H1 (cell line): ENCODE measurements at regions not wholly inside any gene's neighbourhood (a gene's known extent, or its start where the extent isn't known, plus 50 kb on each side); places are given as distances from the start of the nearest gene placed in this dataset.

Experiments used
- CTCF ChIA-PET: fragments of 300-600 bp; sonication (Branson Sonifier 250); formaldehyde crosslinking; loops from one replicate; lab custom pipeline; 2021; ENCODE audit not compliant: partially characterized antibody; lab: Charles Lee
- POLR2A ChIA-PET: fragments of 300-600 bp; sonication (Branson Sonifier 250); formaldehyde crosslinking; loops from one replicate; lab custom pipeline; 2021; ENCODE audit warnings: inconsistent platforms; ENCODE audit not compliant: partially characterized antibody; lab: Charles Lee
- DNase-seq, 2 experiments: peaks; one replicate each; pipeline versions ENCODE4 v3.0.0 to v3.0.0-alpha.2; 2010 to 2022; ENCODE audit warnings: low spot score in 2 of 2, low read depth in 1 of 2, mixed read lengths in 1 of 2
- FAIRE-seq: peaks from 2 replicates; lab custom pipeline; 2011; peaks lifted over from hg19 to GRCh38; lab: Jason Lieb, UNC
- H2AFZ ChIP-seq: 2 replicates; pipeline ENCODE4 v1.8.1; 2012; ENCODE audit warnings: low read length, inconsistent platforms
- H2AK5ac ChIP-seq: 2 replicates; pipeline ENCODE4 v1.6.1; 2013; ENCODE audit warnings: low read depth, low read length
- H2BK120ac ChIP-seq: replicated peaks from 2 replicates; pipeline ENCODE3; 2013; ENCODE audit warnings: low read depth, low read length, inconsistent platforms
- H2BK12ac ChIP-seq: 2 replicates; pipeline ENCODE4 v1.6.1; 2013; ENCODE audit warnings: low read depth, low read length
- H2BK15ac ChIP-seq: 2 replicates; pipeline ENCODE4 v1.6.1; 2013; ENCODE audit warnings: low read length
- H2BK20ac ChIP-seq: 2 replicates; pipeline ENCODE4 v1.6.1; 2013; ENCODE audit warnings: low read length
- H2BK5ac ChIP-seq: 2 replicates; pipeline ENCODE4 v1.6.1; 2013; ENCODE audit warnings: low read depth, low read length
- H3K14ac ChIP-seq: 2 replicates; pipeline ENCODE4 v1.6.1; 2013; ENCODE audit warnings: inconsistent platforms; ENCODE audit not compliant: insufficient read length
- H3K18ac ChIP-seq: 2 replicates; pipeline ENCODE4 v1.6.1; 2013; ENCODE audit warnings: low read length; ENCODE audit errors: extremely low read depth
- H3K23ac ChIP-seq: 2 replicates; pipeline ENCODE4 v1.6.1; 2013; ENCODE audit warnings: inconsistent platforms; ENCODE audit not compliant: insufficient read length
- H3K23me2 ChIP-seq: 2 replicates; pipeline ENCODE4 v1.6.1; 2013; ENCODE audit warnings: low read depth, low read length
- H3K27ac ChIP-seq: 2 replicates; pipeline ENCODE4 v1.6.1; 2011; ENCODE audit warnings: low read depth, low read length, inconsistent platforms
- H3K27me3 ChIP-seq, 4 experiments: replicated peaks in 1 of 4; 1 replicate in 1 of 4; 2 replicates in 3 of 4; pipeline versions ENCODE4 v1.6.1 to v1.8.1; 2011 to 2013; ENCODE audit warnings: low read length in 3 of 4, mild to moderate bottlenecking in 3 of 4, inconsistent platforms in 2 of 4, mixed read lengths in 2 of 4, moderate library complexity in 1 of 4; ENCODE audit not compliant: control insufficient read depth in 3 of 4, insufficient read depth in 3 of 4; ENCODE audit errors: extremely low read depth in 1 of 4
- H3K36me3 ChIP-seq, 4 experiments: 2 replicates each; pipeline versions ENCODE4 v1.6.1 to v1.8.1; 2011 to 2013; ENCODE audit warnings: mild to moderate bottlenecking in 4 of 4, low read length in 3 of 4, moderate library complexity in 2 of 4, control low read depth in 1 of 4, inconsistent platforms in 1 of 4; ENCODE audit not compliant: insufficient read depth in 4 of 4, control insufficient read depth in 2 of 4
- H3K4ac ChIP-seq: replicated peaks from 2 replicates; pipeline ENCODE3; 2013; ENCODE audit warnings: low read length, low read depth, mixed read lengths, inconsistent platforms; ENCODE audit not compliant: insufficient read length
- H3K4me1 ChIP-seq, 4 experiments: replicated peaks in 1 of 4; 1 replicate in 1 of 4; 2 replicates in 3 of 4; pipeline versions ENCODE4 v1.6.1 to v1.8.1; 2011 to 2013; ENCODE audit warnings: low read length in 3 of 4, inconsistent platforms in 2 of 4, mixed read lengths in 1 of 4; ENCODE audit not compliant: insufficient read depth in 4 of 4, control insufficient read depth in 3 of 4
- H3K4me2 ChIP-seq, 2 experiments: 2 replicates each; pipeline versions ENCODE4 v1.6.1 to v1.8.1; 2011 to 2013; ENCODE audit warnings: low read depth in 2 of 2, low read length in 2 of 2, control low read depth in 1 of 2, inconsistent platforms in 1 of 2, mild to moderate bottlenecking in 1 of 2; ENCODE audit not compliant: insufficient read depth in 1 of 2
- H3K4me3 ChIP-seq, 4 experiments: fragments of 200-600, 300-600 bp in 1 of 4; sonication (generic), shearing (Covaris generic), sonication (Bioruptor Twin) in 1 of 4; 2 replicates each; pipeline versions ENCODE4 v1.5.1 to v1.8.1; 2011 to 2016; ENCODE audit warnings: low read length in 4 of 4, low read depth in 3 of 4, control low read depth in 2 of 4, inconsistent platforms in 2 of 4, mild to moderate bottlenecking in 2 of 4, mixed read lengths in 1 of 4, moderate library complexity in 1 of 4; ENCODE audit not compliant: insufficient read depth in 2 of 4; ENCODE audit errors: extremely low read depth in 1 of 4
- H3K56ac ChIP-seq: replicated peaks from 2 replicates; pipeline ENCODE3; 2013; ENCODE audit warnings: low read depth, mild to moderate bottlenecking, mixed read lengths, low read length, inconsistent platforms; ENCODE audit not compliant: insufficient read length
- H3K79me1 ChIP-seq: 2 replicates; pipeline ENCODE4 v1.6.1; 2013; ENCODE audit warnings: low read depth, low read length, control low read depth
- H3K79me2 ChIP-seq, 2 experiments: 2 replicates each; pipeline versions ENCODE4 v1.6.1 to v1.8.1; 2012 to 2013; ENCODE audit warnings: low read length in 2 of 2, mild to moderate bottlenecking in 2 of 2, inconsistent platforms in 1 of 2; ENCODE audit not compliant: insufficient read depth in 2 of 2, control insufficient read depth in 1 of 2
- H3K9ac ChIP-seq, 4 experiments: replicated peaks in 1 of 4; 1 replicate in 1 of 4; 2 replicates in 3 of 4; pipeline versions ENCODE4 v1.6.1 to v1.8.1; 2011 to 2013; ENCODE audit warnings: low read depth in 3 of 4, low read length in 3 of 4, control low read depth in 2 of 4, mild to moderate bottlenecking in 2 of 4, moderate library complexity in 2 of 4, inconsistent platforms in 1 of 4; ENCODE audit errors: extremely low read depth in 1 of 4
- H3K9me3 ChIP-seq, 2 experiments: 2 replicates each; pipeline versions ENCODE4 v1.6.1 to v1.8.1; 2012 to 2013; ENCODE audit warnings: mild to moderate bottlenecking in 2 of 2, moderate library complexity in 2 of 2, control low read depth in 1 of 2, inconsistent platforms in 1 of 2, low read depth in 1 of 2, low read length in 1 of 2, mixed read lengths in 1 of 2; ENCODE audit not compliant: insufficient read depth in 2 of 2
- H4K20me1 ChIP-seq, 2 experiments: replicated peaks in 1 of 2; 2 replicates each; pipeline versions ENCODE3 to v1.8.1; 2011 to 2013; ENCODE audit warnings: inconsistent platforms in 2 of 2, low read length in 2 of 2, mild to moderate bottlenecking in 1 of 2; ENCODE audit not compliant: insufficient read depth in 2 of 2, control insufficient read depth in 1 of 2
- H4K5ac ChIP-seq: 2 replicates; pipeline ENCODE4 v1.6.1; 2013; ENCODE audit warnings: low read length, low read depth, mixed read lengths, inconsistent platforms; ENCODE audit not compliant: insufficient read length
- H4K8ac ChIP-seq: 2 replicates; pipeline ENCODE4 v1.8.0; 2013; ENCODE audit warnings: mild to moderate bottlenecking, moderate library complexity, low read length, inconsistent platforms; ENCODE audit not compliant: insufficient read depth; ENCODE audit errors: extremely low read depth
- H4K91ac ChIP-seq: replicated peaks from 2 replicates; pipeline ENCODE3; 2013; ENCODE audit warnings: low read length, mixed read lengths, inconsistent platforms; ENCODE audit not compliant: insufficient read length
- ASH2L ChIP-seq: fragments of 200-600, 300-600 bp; sonication (generic); IDR thresholded peaks from one replicate; pipeline ENCODE4 v1.7.1; 2017; ENCODE audit warnings: low read length
- BCL11A ChIP-seq, 2 experiments: IDR thresholded peaks; one replicate each; pipeline ENCODE4 v1.6.1; 2011; ENCODE audit warnings: low read depth in 2 of 2, low read length in 2 of 2, mild to moderate bottlenecking in 2 of 2
- BRCA1 ChIP-seq: IDR thresholded peaks from 2 replicates; pipeline ENCODE4 v1.6.1; 2012; ENCODE audit warnings: low read depth, low read length, improper control_type of control experiment
- CEBPB ChIP-seq: IDR thresholded peaks from 2 replicates; pipeline ENCODE4 v1.6.1; 2012; ENCODE audit warnings: low read depth, low read length
- CTBP2 ChIP-seq: IDR thresholded peaks from 2 replicates; pipeline ENCODE4 v1.7.0; 2011; ENCODE audit warnings: borderline replicate concordance, mild to moderate bottlenecking, moderate library complexity, mixed read lengths, low read length; ENCODE audit not compliant: insufficient read depth, insufficient read length
- EGR1 ChIP-seq: IDR thresholded peaks from 2 replicates; pipeline ENCODE4 v1.6.1; 2011; ENCODE audit warnings: low read depth, low read length, borderline replicate concordance
- NRF1 ChIP-seq: IDR thresholded peaks from 2 replicates; pipeline ENCODE4 v1.6.1; 2011; ENCODE audit warnings: mild to moderate bottlenecking, low read depth, low read length, improper control_type of control experiment
- PHF8 ChIP-seq: fragments of 200-600 bp; sonication (generic); conservative IDR thresholded peaks from 2 replicates; pipeline ENCODE4 v1.7.1; 2012; ENCODE audit warnings: low read depth, mild to moderate bottlenecking, inconsistent platforms, low read length, moderate library complexity
- RBBP5 ChIP-seq: IDR thresholded peaks from 2 replicates; pipeline ENCODE4 v1.7.1; 2012; ENCODE audit warnings: low read depth, mild to moderate bottlenecking, inconsistent platforms, low read length, moderate library complexity, borderline replicate concordance
- SIN3A ChIP-seq, 2 experiments: IDR thresholded peaks in 1 of 2; conservative IDR thresholded peaks in 1 of 2; 2 replicates each; pipeline ENCODE4 v1.6.1; 2011 to 2012; ENCODE audit warnings: low read length in 2 of 2, improper control_type of control experiment in 1 of 2, low read depth in 1 of 2, mild to moderate bottlenecking in 1 of 2
- SIX5 ChIP-seq: IDR thresholded peaks from 2 replicates; pipeline ENCODE4 v1.6.1; 2011; ENCODE audit warnings: mild to moderate bottlenecking, low read depth, low read length
- SP1 ChIP-seq: IDR thresholded peaks from 2 replicates; pipeline ENCODE4 v1.6.1; 2011; ENCODE audit warnings: low read depth, low read length
- SP4 ChIP-seq: IDR thresholded peaks from 2 replicates; pipeline ENCODE4 v1.6.1; 2012; ENCODE audit warnings: low read length, inconsistent platforms
- ZNF274 ChIP-seq: IDR thresholded peaks from 2 replicates; pipeline ENCODE4 v1.7.0; 2012; ENCODE audit warnings: low read length, borderline replicate concordance; ENCODE audit errors: extremely low read depth
- WGBS, 2 experiments: shearing (Covaris generic) in 1 of 2; methylation state at CpG; one replicate each; pipeline versions ENCODE4 v1.1.6 to v1.1.7; 2013 to 2015; ENCODE audit warnings: low lambda C conversion rate in 2 of 2, mixed read lengths in 2 of 2, inconsistent platforms in 1 of 2, low coverage in 1 of 2, missing lambda C conversion rate in 1 of 2; ENCODE audit not compliant: insufficient replicate concordance in 2 of 2, insufficient coverage in 1 of 2, insufficient read length in 1 of 2; ENCODE audit errors: extremely low coverage in 1 of 2, missing lambda C conversion rate in 1 of 2; 5-methylcytosine and 5-hydroxymethylcytosine counted together

DNA sequence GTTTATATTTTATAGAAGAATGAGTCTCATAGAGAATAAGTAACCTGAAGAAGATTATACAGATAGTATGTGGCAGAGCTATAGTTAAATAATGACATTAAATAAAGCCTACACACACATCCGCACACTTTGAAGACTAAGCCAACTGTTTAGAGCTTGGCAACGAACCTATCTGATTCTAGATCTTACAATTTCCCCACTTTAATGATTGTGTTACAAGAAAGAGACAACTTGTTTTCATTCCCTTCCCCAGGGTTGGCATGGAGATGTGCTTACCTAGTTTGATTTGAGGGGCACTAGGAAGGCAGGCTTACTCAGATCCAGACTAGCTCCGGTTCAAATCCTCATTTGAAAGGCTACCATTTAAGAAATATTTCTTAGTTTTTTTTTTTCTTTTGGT, 61.9 kb upstream of the CBLB start:
- ChIA-PET POLR2A (no interaction called here), CTCF (interaction anchor here (0.7 kb wide), 1 partner anchor 37 kb away, joined by 3 read pairs; no protein-coding TSS in a partner anchor)
- Histone ChIP-seq H3K4me2 (no peak overlapping the region), H3K23me2 (no peaks in the 10 kb centered on the region), H2BK12ac (no peak overlapping the region), H3K18ac (no peak overlapping the region), H3K79me2 (no peaks in the 10 kb centered on the region), H3K36me3 (no peaks in the 10 kb centered on the region), H3K9me3 (no peaks in the 10 kb centered on the region), H2AFZ (no peak overlapping the region), H4K91ac (no peak overlapping the region), H3K56ac (no peak overlapping the region), H3K14ac (no peak overlapping the region), H3K4me3 (no peak overlapping the region), H3K23ac (no peak overlapping the region), H4K20me1 (no peaks in the 10 kb centered on the region), H2BK5ac (no peak overlapping the region), H3K9ac (no peak overlapping the region), H4K5ac (no peak overlapping the region), H3K27me3 (no peaks in the 10 kb centered on the region), H2BK120ac (no peak overlapping the region), H4K8ac (no peak overlapping the region), H3K4ac (no peak overlapping the region), H2BK15ac (no peak overlapping the region), H2BK20ac (no peak overlapping the region), H3K27ac (no peak overlapping the region), H2AK5ac (no peak overlapping the region), H3K4me1 (peaks cover 0 to 3% (median 1%) of the 10 kb centered on the region in 4 experiments; a peak in 2 of 7 replicates), H3K79me1 (no peaks in the 10 kb centered on the region)
- FAIRE-seq (no peak), DNase-seq (no peak)
- 96% methylated on average over 3 of the region's 3 CpGs; no CpG with 5 or more reads in 1 of the 2 experiments for WGBS, 2 experiments
- TF ChIP-seq ZNF274, result no peak
- TF ChIP-seq SP1, result no peak
- TF ChIP-seq NRF1, result no peak
- TF ChIP-seq BRCA1, result no peak
- TF ChIP-seq CTBP2, result no peak
- TF ChIP-seq CEBPB, result no peak
- no peak for TF ChIP-seq EGR1
- TF ChIP-seq PHF8, result no peak
- TF ChIP-seq SIN3A (conservative IDR thresholded peaks at IDR 0.05 in 1 of 2, IDR thresholded peaks at IDR 0.05 in 1 of 2; ENCODE audit: low read depth in 1 of 2, low read length in 2 of 2), result no peak
- TF ChIP-seq BCL11A (IDR thresholded peaks at IDR 0.05; ENCODE audit: low read depth in 2 of 2, low read length in 2 of 2), result no peak
- TF ChIP-seq SP4, result no peak
- TF ChIP-seq SIX5, result no peak
- TF ChIP-seq ASH2L, result no peak
- TF ChIP-seq RBBP5, result no peak
